Right ventricle myocardium inferior (tissue), 1 donor: ENCODE measurements at regions not wholly inside any gene's neighbourhood (a gene's known extent, or its start where the extent isn't known, plus 50 kb on each side); places are given as distances from the start of the nearest gene placed in this dataset.
"Not testable (repeated sequence)": the region's sequence is repeated elsewhere in the genome, so short reads cannot be mapped to it uniquely, and the experiment has no call there.

Experiments used
- ATAC-seq: fragments of 200-7000 bp; cut with Tn5 transposase; one replicate; pipeline ENCODE4 v1.9.1; 2020; ENCODE audit warnings: mild to moderate bottlenecking, moderate library complexity
- DNase-seq: peaks from one replicate; pipeline ENCODE4 v3.0.0; 2021; ENCODE audit errors: missing footprints
- intact Hi-C: fragments of 100-400 bp; cut with DNase I; formaldehyde crosslinking; loops from one replicate; pipeline ENCODE4 v1.11.0; 2022
- donor health status: DM: no; HTN: yes; CAD: no; lungs with severe emphysema.

GRCh38 chr6:86042214-86042613 is 399.5 kb upstream of the SYNCRIP start:
- ATAC-seq = no peak
- DNase-seq = no peak
- intact Hi-C loops = no loop called here

DNA sequence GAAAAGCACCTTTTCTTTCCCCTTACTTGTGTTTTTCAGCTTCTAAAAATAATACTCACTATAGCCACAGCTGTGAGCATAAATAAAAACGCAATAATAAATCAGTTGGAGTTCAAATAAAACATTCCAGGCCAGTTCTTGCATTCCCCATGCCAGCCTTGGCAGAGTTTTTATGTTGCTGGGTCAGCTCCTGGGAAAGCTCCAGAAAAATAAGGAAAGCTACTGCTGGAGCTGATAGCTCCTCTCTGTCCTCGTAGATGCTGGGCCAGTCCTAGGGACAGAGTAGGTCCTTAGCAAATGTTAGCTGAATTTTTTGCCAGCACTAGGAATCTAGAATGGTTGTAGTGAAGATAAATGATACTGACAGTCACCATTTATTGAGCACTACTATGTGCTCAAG is 389.0 kb upstream of the SYNCRIP start:
- DNase-seq (no peak), ATAC-seq (no peak)
- intact Hi-C loops = no loop called here

GRCh38 chr6:86030875-86031274 is 388.2 kb upstream of the SYNCRIP start:
- intact Hi-C loops = no loop called here
- ATAC-seq = no peak
- no peak for DNase-seq

GRCh38 chr6:86028776-86029175 is 386.1 kb upstream of the SYNCRIP start:
- intact Hi-C loops = no loop called here
- DNase-seq (no peak), ATAC-seq (no peak)

- intact Hi-C loops, ATAC-seq, DNase-seq: not testable (repeated sequence)
These were observed 384.2 kb upstream of the SYNCRIP start for GRCh38 chr6:86026890-86027289.

- ATAC-seq (no peak), DNase-seq (no peak)
These were observed 374.6 kb upstream of the SYNCRIP start for GRCh38 chr6:86017236-86017635.

GRCh38 chr6:86016567-86016966 is 373.9 kb upstream of the SYNCRIP start:
- intact Hi-C loops = no loop called here
- DNase-seq (no peak), ATAC-seq (no peak)

More at GRCh38 chr6:86017236-86017635, 374.6 kb upstream of the SYNCRIP start:
- intact Hi-C loops = no loop called here

DNA sequence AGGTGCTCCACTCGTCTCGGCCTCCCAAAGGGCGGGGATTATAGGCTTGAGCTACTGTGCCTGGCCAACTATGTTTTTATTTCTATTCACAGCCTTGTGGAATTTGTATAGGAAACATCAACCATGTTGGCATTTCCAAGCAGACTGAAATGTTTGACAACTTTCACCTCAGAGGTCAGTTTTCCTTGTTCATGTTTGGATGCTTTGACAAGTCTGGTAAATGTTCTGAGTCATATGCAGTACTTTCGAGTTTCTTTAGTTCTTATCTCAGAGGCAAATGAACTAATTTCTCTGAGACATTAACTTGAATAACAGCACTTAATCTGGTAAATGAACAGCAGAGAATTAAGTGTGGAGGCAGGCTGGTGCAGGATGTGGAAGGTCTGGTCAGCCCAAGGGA is 373.4 kb upstream of the SYNCRIP start:
- ATAC-seq = no peak
- no peak for DNase-seq
- intact Hi-C loops = no loop called here

- intact Hi-C loops, ATAC-seq: not testable (repeated sequence)
These were observed 370.3 kb upstream of the SYNCRIP start for GRCh38 chr6:86012991-86013390.

GRCh38 chr6:86010915-86011786 is 368.5 kb upstream of the SYNCRIP start:
- DNase-seq (no peak), ATAC-seq (no peak)
- intact Hi-C loops = no loop called here

More at GRCh38 chr6:86012991-86013390, 370.3 kb upstream of the SYNCRIP start:
- not testable (repeated sequence) for DNase-seq

GRCh38 chr6:85997206-85997605 is 354.5 kb upstream of the SYNCRIP start:
- intact Hi-C loops = no loop called here
- ATAC-seq = no peak
- DNase-seq = no peak

DNA sequence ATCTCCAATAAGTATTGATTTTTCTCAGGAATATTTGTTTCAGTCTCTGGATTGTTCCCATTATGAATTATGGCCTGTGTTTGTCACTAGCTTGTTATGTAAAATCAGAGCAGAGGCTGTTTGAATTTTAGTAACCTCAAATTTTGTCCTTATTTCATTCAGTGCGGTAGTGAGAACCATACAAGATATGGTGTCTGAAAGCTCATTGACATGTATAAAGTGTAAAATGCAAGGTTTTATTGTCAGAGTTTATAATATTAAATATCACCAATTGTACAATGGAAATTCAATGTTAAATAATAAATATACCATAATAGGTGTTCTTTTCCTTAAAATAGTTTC is 353.3 kb upstream of the SYNCRIP start:
- no peak for DNase-seq
- intact Hi-C loops = no loop called here

DNA sequence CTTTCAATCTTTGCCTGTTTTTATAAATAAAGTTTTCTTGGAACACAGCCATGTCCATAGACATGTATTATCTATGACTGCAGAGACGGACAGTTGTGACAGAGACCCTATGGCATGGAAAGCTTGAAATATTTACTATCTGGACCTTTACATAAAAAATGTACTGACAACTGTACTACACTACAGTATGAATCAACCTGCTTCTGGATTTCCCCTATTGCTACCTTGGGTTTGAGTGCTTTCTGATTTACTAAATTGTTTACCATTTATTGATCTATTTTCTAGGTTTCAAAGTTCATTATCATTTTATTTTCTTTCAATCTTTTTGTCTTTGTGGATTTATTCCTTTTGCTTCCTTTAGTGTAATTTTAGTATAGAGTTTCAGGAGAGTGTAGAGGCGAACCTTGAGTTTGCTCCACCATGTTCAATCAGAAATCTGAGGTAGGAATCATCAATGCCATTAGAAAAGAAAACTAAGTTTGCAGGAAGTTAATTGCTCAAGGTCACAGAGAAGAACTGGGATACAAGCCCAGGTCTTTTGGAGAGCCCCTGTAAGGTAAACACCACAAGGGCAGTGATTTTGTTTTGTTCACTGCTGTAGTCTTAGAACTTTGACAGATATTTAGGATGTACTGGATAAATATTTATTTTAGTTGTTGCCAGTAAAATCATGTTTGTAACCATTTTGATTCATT is 352.8 kb upstream of the SYNCRIP start:
- DNase-seq = no peak
- no peak for ATAC-seq
- intact Hi-C loops = no loop called here

More for the DNA sequence above, 353.3 kb upstream of the SYNCRIP start:
- ATAC-seq = no peak

DNA sequence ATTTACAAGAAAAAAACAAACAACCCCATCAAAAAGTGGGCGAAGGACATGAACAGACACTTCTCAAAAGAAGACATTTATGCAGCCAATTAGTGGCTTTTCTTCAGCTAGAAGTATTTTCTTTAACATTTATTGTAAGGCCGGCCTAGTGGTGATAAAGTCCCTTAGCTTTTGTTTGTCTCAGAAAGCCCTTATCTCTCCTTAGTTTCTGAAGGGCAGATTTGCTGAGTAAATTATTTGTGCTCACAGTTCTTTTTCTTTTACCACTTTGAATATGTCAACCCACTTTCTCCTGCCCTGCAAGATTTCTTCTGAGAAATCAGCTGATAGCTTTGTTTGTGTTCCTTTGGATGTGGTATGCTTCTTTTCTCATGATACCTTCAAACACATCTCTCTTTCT is 344.0 kb upstream of the SYNCRIP start:
- intact Hi-C loops = no loop called here
- ATAC-seq (no peak), DNase-seq (no peak)

DNA sequence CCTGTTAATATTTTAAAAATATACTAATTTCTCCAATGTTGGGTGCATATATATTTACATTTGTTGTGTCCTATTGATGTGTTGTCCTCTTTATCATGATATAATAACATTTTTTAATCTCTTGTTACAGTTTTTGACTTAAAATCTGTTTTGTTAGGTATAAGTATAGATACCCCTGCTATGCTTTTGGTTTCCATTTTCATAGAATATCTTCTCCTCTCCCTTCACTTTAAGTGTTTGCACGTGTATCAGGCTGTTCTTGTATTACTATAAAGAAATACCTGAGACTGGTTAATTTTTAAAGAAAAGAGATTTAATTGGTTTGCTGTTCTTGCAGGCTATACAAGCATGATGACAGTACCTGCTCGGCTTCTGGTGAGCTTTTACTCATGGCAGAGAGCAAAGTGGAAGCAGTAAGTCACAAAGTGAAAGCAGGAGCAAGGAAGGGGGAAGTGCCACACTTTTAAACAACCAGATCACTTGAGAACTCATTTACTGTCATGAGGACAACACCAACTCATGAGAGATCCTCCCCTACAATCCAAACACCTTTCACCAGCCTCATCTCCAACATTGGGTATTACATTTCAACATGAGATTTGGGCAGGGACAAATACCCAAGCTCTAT is 340.5 kb upstream of the SYNCRIP start:
- ATAC-seq = no peak
- intact Hi-C loops = no loop called here
- DNase-seq = no peak

DNA sequence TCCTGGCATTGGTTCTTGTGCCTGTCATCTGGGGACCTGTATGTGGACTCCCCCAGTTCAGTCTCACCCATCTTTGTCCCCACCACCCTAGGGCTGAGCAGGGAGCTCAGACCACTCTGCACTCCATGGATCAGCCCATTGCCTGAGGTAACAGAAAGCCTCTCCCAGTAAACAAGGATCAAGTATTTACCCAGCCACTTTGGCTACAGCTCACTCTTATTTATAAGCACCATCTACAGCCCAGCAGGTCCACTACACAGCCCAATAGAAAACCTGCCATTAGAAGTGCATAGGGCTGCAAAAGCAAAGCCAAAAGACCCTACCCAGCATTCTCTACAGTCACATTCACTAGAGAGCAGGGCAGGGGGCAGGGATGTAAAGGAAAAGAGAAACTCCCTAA is 335.0 kb upstream of the SYNCRIP start:
- ATAC-seq (no peak), DNase-seq (no peak)
- intact Hi-C loops = no loop called here

GRCh38 chr6:85975957-85976356 is 333.3 kb upstream of the SYNCRIP start:
- intact Hi-C loops = no loop called here
- DNase-seq = no peak
- no peak for ATAC-seq

DNA sequence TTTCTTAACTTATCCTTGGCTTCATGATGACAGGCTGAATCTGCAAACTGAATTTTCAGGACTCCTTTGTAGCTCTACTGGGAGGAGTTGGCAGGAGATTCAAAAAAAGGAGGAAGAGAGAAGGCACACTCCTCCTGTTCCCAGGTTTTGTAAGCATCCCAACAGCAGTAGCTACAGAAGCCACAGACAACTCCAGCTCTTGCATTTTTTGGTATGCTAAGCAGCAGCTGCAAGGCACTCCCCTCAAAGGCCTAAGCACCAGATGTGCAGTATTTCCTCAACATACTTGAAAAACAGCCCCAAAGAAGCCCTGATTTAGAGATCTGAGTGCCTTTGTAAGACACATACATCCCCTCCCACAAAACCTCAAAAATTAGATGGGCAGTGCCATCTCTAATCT is 328.6 kb upstream of the SYNCRIP start:
- intact Hi-C loops = no loop called here
- no peak for ATAC-seq

DNA sequence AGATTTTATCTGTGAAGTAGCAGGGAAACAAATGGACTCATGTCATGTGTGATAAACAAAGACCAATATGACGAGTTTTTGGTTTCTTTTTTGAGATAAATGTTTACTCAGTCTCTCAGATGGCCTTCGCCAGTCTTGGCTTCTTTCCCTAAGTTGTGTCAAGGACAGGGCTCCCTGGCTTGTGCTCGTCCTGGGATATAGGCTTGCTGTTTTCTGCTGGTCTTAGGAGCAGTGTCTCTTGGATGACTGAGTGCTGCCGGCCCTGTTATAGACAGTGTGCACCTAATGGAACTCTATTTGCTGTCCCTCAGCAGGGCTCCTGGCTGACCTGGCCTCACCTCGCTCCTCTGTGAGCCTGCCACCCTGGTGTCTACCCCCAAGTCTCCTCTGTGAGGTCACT is 324.1 kb upstream of the SYNCRIP start:
- DNase-seq = no peak
- intact Hi-C loops = no loop called here
- ATAC-seq = no peak

More for the DNA sequence above, 328.6 kb upstream of the SYNCRIP start:
- DNase-seq = no peak

DNA sequence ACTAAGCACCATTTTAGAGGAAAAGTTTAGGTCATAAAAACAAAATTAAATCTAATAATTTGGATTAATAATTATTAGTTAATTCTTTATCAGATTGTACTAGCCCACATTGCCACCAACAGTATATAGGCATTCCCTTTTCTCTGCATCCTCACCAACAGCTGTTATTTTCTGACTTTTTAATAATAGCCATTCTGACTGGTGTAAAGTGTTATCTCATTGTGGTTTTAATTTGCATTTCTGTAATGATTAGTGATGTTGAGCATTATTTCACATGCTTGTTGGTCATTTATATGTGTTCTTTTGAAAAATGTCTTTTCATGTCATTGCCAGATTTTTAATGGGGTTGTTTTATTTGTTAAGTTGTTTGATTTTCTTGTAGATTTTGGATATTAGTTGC is 319.1 kb upstream of the SYNCRIP start:
- DNase-seq (no peak), ATAC-seq (no peak)
- intact Hi-C loops = no loop called here
